Urinary bladder (tissue), 3 donors: ENCODE measurements at regions not wholly inside any gene's neighbourhood (a gene's known extent, or its start where the extent isn't known, plus 50 kb on each side); places are given as distances from the start of the nearest gene placed in this dataset.

Experiments used
- DNase-seq: peaks from one replicate; pipeline ENCODE4 v3.0.0-alpha.2; 2015; ENCODE audit errors: extremely low spot score
- H3K27ac ChIP-seq: one replicate; pipeline ENCODE4 v1.5.1; 2013; ENCODE audit warnings: low read depth, mild to moderate bottlenecking, moderate library complexity
- H3K36me3 ChIP-seq: one replicate; pipeline ENCODE4 v1.6.1; 2013; ENCODE audit warnings: mild to moderate bottlenecking, moderate library complexity; ENCODE audit not compliant: insufficient read depth
- H3K4me1 ChIP-seq: one replicate; pipeline ENCODE4 v1.6.1; 2013; ENCODE audit warnings: mild to moderate bottlenecking, moderate library complexity; ENCODE audit not compliant: insufficient read depth
- H3K4me3 ChIP-seq: one replicate; pipeline ENCODE4 v1.5.1; 2013; ENCODE audit warnings: low read depth, low read length
- whole genome bisulfite sequencing: extraction: QIAGEN DNeasy Blood & Tissue Kit; methylation state at CpG from one replicate; pipeline ENCODE4 v1.1.7; 2013; 5-methylcytosine and 5-hydroxymethylcytosine counted together
- donor health status: healthy with polysubstance abuse.
- donor health status: healthy.

DNA sequence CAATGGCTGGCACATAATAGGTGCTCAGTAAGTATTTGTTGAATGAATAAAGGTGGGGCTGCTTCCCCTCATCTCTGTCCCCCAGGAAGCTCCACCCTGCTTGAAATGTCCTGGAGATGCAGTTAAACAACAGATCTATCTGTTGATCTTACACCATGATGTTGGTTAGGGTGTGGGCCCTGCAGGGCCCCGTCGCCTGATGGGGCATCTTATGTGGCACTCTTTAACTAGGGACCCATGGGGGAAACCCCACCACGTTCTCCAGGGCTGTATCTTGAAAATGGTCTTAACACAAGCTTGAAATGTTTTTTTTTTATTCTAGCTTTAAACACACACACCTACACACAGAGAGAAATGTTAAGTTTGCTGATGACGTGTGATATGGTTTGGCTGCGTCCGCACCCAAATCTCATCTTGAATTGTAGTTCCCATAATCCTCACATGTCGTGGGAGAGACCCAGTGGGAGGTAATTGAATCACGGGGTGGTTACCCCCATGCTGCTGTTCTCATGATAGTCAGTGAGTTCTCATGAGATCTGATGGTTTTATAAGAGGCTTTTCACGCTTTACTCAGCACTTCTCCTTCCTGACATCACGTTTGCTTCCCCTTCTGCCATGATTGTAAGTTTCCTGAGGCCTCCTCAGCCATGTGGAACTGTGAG, 741.7 kb downstream of the VRK1 start:
- DNase-seq, result no peak
- 67% methylated on average over 10 of the region's 10 CpGs for WGBS
- Histone ChIP-seq H3K36me3 (no peaks in the 10 kb centered on the region), H3K4me3 (no peak overlapping the region), H3K27ac (no peak overlapping the region), H3K4me1 (no peaks in the 10 kb centered on the region)

DNA sequence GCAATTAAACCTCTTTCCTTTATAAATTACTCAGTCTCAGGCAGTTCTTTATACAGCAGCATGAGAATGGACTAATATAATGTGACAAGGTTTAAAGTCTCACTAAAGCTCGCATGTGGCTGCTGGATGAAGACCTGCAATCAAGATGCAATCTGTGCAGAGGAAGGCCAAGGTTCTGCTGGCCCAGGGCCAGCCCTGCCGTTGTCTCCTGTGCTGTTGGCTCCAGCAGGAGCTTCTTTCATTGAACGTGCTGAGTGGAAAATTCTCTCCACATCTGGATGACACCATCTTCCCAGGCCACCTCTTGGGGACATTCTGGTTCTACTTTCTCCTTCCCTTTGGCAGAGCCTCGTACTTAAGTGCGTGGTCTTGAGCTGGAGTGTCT, 742.2 kb downstream of the VRK1 start:
- no peak for DNase-seq
- Histone ChIP-seq H3K4me1 (no peaks in the 10 kb centered on the region), H3K36me3 (no peaks in the 10 kb centered on the region), H3K4me3 (no peak overlapping the region), H3K27ac (no peak overlapping the region)
- 52% methylated on average over 5 of the region's 5 CpGs for WGBS

- H3K4me1 ChIP-seq, result no peaks in the 10 kb centered on the region
- 65% methylated on average over 3 of the region's 3 CpGs for WGBS
- H3K4me3 ChIP-seq, result no peak overlapping the region
- no peak for DNase-seq
- H3K27ac ChIP-seq, result no peak overlapping the region
- no peaks in the 10 kb centered on the region for H3K36me3 ChIP-seq
Observed at GRCh38 chr14:97539884-97540283, 742.7 kb downstream of the VRK1 start.

- H3K4me3 ChIP-seq, result no peak overlapping the region
- no peak overlapping the region for H3K27ac ChIP-seq
- 63% methylated on average over 5 of the region's 5 CpGs for WGBS
- no peaks in the 10 kb centered on the region for H3K4me1 ChIP-seq
- H3K36me3 ChIP-seq, result no peaks in the 10 kb centered on the region
- no peak for DNase-seq
Observed at GRCh38 chr14:97543221-97543620, 746.0 kb downstream of the VRK1 start.

DNA sequence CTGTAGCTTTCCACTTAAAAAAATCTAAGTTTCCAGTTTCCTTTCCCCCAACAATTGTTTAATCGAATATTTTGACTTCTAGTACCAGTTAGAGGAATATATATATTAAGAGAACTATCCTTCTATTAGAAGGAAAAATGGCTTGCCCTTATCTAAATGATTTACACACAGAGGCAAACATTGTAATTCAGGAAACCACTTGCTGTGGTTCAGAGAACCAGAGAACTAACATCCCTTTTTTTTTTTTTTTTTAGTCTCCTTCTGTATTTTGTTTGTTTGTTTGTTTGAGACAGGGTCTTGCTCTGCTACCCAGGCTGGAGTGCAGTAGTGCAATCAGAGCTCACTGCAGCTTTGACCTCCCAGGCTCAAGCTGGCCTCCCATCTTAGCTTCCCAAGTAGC, 746.6 kb downstream of the VRK1 start:
- WGBS, result 67% methylated on average over 1 of the region's 1 CpG
- Histone ChIP-seq H3K4me1 (no peaks in the 10 kb centered on the region), H3K27ac (no peak overlapping the region), H3K36me3 (no peaks in the 10 kb centered on the region), H3K4me3 (no peak overlapping the region)
- DNase-seq, result no peak

DNA sequence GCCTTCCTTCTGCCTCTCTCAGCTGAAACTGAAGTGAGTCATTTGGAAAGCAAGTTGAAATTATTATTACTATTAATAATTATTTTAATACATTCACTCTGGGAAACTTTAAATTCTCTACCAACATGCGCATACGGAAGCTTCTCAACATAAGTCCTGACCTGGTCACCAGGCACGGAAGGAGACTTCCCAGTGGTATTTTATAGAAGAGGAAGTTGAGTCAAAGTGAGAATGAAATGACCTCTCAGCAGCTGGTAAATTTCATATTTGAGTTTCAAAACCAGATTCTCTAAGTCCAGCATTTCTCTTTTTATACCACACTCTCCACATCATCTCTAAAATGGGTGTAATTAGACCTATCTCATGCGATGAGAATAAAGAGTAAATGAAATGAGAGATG, 747.4 kb downstream of the VRK1 start:
- Histone ChIP-seq H3K4me1 (no peaks in the 10 kb centered on the region), H3K4me3 (no peak overlapping the region), H3K36me3 (no peaks in the 10 kb centered on the region), H3K27ac (no peak overlapping the region)
- DNase-seq, result no peak
- WGBS, result 91% methylated on average over 4 of the region's 4 CpGs

- Histone ChIP-seq H3K36me3 (no peaks in the 10 kb centered on the region), H3K4me1 (no peaks in the 10 kb centered on the region), H3K4me3 (no peak overlapping the region), H3K27ac (no peak overlapping the region)
- WGBS, result 92% methylated on average over 20 of the region's 20 CpGs
- no peak for DNase-seq
Observed at GRCh38 chr14:97546491-97547230, 749.5 kb downstream of the VRK1 start.

- WGBS, result 54% methylated on average over 3 of the region's 3 CpGs
- Histone ChIP-seq H3K27ac (no peak overlapping the region), H3K4me3 (no peak overlapping the region), H3K36me3 (no peaks in the 10 kb centered on the region), H3K4me1 (no peaks in the 10 kb centered on the region)
- no peak for DNase-seq
Observed at GRCh38 chr14:97550463-97550862, 753.3 kb downstream of the VRK1 start.

DNA sequence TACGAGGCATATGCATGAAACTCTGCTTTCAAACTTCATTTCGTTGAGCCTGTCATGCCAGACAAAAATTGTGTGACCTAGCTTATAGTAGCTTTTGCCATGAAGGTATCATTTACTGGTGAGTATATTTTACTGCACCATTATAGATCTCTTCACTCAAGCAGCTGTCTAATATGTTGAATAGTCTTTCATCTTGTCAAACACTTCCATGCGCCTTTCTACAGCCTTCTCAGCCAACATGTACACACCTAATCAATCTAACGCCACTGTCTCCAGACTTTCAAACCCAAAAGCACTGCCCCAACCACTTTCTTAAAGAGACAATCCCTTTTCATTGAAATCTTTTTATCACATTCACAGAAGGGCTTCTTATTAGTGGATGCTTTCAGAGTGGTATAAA, 757.4 kb downstream of the VRK1 start:
- Histone ChIP-seq H3K4me1 (no peaks in the 10 kb centered on the region), H3K36me3 (no peaks in the 10 kb centered on the region), H3K27ac (no peak overlapping the region), H3K4me3 (no peak overlapping the region)
- 48% methylated on average over 4 of the region's 4 CpGs for WGBS
- no peak for DNase-seq

DNA sequence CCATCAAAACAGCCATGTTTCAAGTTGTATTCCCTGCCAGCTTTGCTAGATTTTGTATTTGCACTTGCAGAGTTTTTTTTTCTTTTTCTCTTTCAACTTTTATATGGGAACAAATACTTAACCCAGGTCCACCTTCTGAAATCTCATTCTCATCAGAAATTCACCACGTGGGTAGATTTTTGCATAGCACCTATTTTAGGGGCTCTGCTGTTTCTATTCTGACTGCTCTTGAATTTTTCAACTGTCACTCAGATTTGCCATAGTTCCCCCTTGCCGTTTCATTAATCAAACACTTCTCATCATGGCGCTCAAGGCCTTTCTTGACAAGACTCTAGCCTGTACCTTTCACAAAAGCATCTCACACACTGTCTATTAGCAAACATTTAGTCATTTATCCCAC, 767.2 kb downstream of the VRK1 start:
- Histone ChIP-seq H3K27ac (no peak overlapping the region), H3K4me1 (no peaks in the 10 kb centered on the region), H3K4me3 (no peak overlapping the region), H3K36me3 (no peaks in the 10 kb centered on the region)
- 68% methylated on average over 3 of the region's 3 CpGs for WGBS
- DNase-seq, result no peak

DNA sequence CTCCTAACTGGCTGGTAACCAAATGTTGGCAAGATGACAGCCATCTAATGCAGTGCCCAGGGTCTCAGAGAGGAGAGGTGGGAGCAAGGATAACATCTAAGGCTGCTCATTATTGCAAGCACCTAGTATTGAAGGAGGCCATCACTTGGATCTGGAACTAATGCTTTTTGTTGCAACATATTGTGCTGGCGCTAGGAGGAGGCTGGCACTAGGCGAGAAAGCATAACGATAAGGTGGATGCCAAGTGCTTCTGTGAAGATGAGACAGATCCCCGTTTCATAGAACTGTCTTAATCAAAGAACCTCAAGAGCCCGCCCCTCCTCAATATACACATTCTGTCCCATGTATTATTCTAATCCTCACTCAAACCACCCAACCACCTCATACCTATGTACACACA, 774.0 kb downstream of the VRK1 start:
- no peak for DNase-seq
- Histone ChIP-seq H3K27ac (no peak overlapping the region), H3K4me1 (no peaks in the 10 kb centered on the region), H3K36me3 (no peaks in the 10 kb centered on the region), H3K4me3 (no peak overlapping the region)
- 89% methylated on average over 5 of the region's 5 CpGs for WGBS

DNA sequence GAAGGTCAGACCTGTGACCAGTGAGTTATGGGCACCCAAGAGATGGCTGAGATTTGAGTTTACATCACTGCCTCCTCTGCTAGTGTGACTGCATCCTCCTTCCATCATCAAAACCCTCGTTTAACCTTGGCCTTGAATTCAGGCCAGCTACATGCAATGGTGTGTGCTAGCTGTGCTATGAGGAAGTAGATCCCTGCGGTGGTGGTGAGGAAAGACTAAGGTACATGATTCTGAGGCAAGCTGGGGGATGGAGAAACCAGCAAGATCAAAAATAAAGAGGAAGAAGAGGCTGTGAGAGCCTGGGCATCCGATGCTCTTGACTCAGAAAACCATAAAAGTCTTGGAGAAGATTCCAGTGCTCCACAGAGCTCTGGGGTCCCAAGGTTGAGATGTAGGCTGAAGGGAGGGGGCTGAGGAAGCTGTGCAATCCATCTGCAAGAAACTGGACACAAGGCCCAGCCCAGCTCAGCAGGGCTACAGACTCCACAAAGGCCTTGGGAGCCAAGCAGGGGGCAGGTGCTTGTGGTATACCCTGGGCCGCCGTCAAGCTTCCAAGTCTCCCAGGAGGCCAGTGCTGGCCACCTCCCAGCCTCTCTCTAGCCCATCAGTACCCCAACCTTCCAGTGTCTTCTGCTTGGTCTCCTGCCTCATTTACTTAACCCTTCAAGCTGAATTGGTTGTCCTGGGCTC, 774.8 kb downstream of the VRK1 start:
- Histone ChIP-seq H3K36me3 (no peaks in the 10 kb centered on the region), H3K4me3 (no peak overlapping the region), H3K27ac (no peak overlapping the region), H3K4me1 (no peaks in the 10 kb centered on the region)
- DNase-seq, result no peak
- 77% methylated on average over 5 of the region's 5 CpGs for WGBS

- no peak for DNase-seq
- Histone ChIP-seq H3K27ac (no peak overlapping the region), H3K4me1 (no peaks in the 10 kb centered on the region), H3K36me3 (no peaks in the 10 kb centered on the region), H3K4me3 (no peak overlapping the region)
- WGBS, result 36% methylated on average over 19 of the region's 19 CpGs
Observed at GRCh38 chr14:97572583-97573458, 775.6 kb downstream of the VRK1 start.
